Duodenal mucosa (tissue), 2 donors: ENCODE measurements at regions not wholly inside any gene's neighbourhood (a gene's known extent, or its start where the extent isn't known, plus 50 kb on each side); places are given as distances from the start of the nearest gene placed in this dataset.

Experiments
- H3K27ac ChIP-seq: one replicate; pipeline ENCODE4 v1.7.0; 2013; ENCODE audit warnings: low read depth, low read length
- H3K27me3 ChIP-seq, 2 donors: one replicate each; pipeline ENCODE4 v1.7.0; 2013; ENCODE audit warnings: low read length in 2 of 2, control low read depth in 1 of 2; ENCODE audit not compliant: insufficient read depth in 2 of 2, control insufficient read depth in 1 of 2
- H3K36me3 ChIP-seq, 2 donors: one replicate each; pipeline ENCODE4 v1.7.0; 2013; ENCODE audit warnings: low read length in 2 of 2, control low read depth in 1 of 2; ENCODE audit not compliant: insufficient read depth in 2 of 2, control insufficient read depth in 1 of 2
- H3K4me1 ChIP-seq, 2 donors: one replicate each; pipeline ENCODE4 v1.7.0; 2013; ENCODE audit warnings: low read length in 2 of 2, control low read depth in 1 of 2; ENCODE audit not compliant: insufficient read depth in 2 of 2, control insufficient read depth in 1 of 2
- H3K4me3 ChIP-seq, 2 donors: one replicate each; pipeline ENCODE4 v1.7.0; 2013; ENCODE audit warnings: low read length in 2 of 2, low read depth in 1 of 2
- H3K9ac ChIP-seq, 2 donors: one replicate each; pipeline ENCODE4 v1.7.0; 2013; ENCODE audit warnings: low read length in 2 of 2, low read depth in 1 of 2
- H3K9me3 ChIP-seq, 2 donors: one replicate each; pipeline ENCODE4 v1.7.0; 2013; ENCODE audit warnings: low read length in 2 of 2, control low read depth in 1 of 2; ENCODE audit not compliant: control insufficient read depth in 1 of 2

DNA sequence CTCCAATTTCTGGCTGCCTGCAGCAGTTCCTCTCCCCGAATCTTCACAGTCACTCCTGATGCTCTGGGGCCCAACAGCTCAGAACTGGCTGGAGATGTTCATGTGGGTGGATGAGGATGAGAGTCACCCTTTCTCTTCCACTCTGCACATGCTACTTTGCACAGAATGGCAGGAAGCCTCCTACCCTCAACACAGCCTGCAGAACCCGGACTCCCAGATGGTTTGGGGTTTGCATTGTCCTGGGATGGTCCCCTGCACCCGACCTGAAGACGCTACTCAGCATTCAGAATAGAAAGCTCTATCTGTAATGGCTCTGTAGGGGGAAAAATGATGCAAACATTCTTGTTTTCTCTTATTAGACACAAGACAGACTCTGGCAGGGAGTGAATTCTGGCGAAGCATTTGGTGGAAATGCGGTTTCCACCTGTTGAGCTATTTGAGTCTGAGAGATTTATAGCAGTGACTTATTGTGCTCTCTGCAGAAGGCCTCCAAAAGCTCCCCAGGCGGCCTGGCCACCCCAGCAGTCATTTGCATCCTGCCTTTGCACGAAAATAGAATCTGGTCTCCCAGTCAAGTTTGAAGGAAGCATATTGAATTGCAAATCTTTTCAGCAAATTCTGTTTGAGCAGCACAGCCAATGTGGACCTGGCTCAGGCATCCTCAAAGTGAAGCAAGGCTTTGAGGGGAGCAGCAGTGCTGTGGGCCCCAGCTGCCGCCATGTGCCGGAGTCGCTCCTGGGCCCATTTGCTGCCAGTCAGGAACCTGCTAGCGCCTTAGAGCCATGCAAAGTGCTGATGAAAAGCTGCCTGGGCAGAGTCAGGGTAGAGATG is 309.3 kb downstream of the TCERG1L start:
- Histone ChIP-seq H3K9me3 (no peaks in the 10 kb centered on the region), H3K4me1 (no peaks in the 10 kb centered on the region), H3K27me3 (no peaks in the 10 kb centered on the region), H3K4me3 (no peak overlapping the region), H3K9ac (no peak overlapping the region), H3K27ac (no peak overlapping the region), H3K36me3 (no peaks in the 10 kb centered on the region)

DNA sequence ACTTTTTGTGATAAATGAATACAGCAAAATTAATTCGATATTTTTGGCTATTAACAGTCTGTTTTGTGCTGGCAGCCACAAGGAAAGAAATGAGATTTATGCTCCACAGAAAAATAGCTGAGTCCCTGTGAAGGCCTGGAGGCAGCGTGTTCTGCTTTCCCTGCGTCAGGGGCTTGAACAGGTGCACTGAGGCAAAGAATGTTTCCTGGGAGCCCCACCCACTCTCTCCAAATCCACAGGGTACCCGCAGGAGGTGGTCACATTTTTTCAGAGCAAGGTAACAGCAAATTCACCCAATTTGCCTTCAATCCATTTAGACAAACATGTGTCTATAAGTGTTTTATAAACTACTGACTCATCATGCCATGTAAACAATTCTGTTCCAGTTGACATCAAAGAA is 308.1 kb downstream of the TCERG1L start:
- Histone ChIP-seq H3K4me3 (no peak overlapping the region), H3K27me3 (no peaks in the 10 kb centered on the region), H3K27ac (no peak overlapping the region), H3K9ac (no peak overlapping the region), H3K36me3 (no peaks in the 10 kb centered on the region), H3K4me1 (no peaks in the 10 kb centered on the region), H3K9me3 (no peaks in the 10 kb centered on the region)

DNA sequence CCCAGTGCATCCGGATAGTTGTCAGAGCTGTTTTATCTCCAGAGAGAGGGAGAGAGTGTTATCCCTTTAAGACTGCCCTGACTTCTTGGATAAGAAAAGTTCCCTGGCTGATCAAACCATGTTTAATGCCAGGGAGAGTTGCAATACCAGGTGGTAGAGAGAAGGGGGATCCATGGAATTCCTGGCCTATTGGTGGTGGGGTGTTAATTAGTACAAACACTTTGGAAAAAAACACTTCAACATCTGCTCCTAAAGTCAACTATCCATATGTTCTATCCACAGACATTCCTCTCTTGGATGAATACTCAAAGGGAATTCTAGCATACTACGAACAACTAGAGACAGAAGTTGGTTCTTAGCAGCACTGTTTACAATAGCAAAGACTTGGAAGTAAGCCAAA is 307.2 kb downstream of the TCERG1L start:
- no peaks in the 10 kb centered on the region for H3K27me3 ChIP-seq
- H3K9me3 ChIP-seq: no peaks in the 10 kb centered on the region
- H3K9ac ChIP-seq: no peak overlapping the region
- H3K36me3 ChIP-seq: no peaks in the 10 kb centered on the region
- no peaks in the 10 kb centered on the region for H3K4me1 ChIP-seq
- no peak overlapping the region for H3K27ac ChIP-seq
- no peak overlapping the region for H3K4me3 ChIP-seq

DNA sequence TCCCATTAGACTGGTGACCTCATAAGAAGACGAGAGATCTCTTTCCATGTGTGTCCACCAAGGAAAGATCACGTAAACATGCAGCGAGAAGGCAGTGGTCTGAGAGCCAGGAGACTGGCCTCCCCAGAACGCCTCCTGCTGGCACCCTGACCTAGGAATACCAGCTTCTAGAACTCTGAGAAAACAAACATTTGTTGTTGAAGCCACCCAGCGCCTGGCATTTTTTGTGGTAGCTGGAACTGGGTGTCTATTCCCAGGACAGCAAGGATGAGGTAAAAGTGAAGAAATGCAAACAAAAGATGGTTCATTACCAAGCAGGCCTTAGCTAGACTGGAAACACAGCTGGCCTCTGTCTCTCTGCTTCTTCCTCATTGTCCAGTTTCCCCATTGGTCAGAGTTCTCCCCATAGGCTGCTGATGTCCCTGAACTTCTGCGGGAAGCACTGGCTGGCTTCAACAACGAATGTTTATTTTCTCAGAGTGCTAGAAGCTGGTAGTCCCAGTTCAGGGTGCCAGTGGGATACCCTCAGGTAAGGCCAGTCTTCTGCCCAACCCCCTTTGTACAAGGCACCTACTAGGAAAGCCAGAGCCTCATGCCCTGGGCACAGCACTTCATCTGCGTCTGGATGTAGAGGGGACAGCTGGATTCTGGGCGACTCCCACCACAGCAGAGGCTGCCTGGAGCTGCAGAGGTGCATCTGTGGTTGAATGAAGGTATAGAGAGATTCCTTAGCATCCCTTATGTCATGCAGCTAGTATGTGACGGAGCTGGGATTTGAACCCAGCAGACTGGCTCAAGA is 304.9 kb downstream of the TCERG1L start:
- Histone ChIP-seq H3K27ac (no peak overlapping the region), H3K9ac (no peak overlapping the region), H3K9me3 (no peaks in the 10 kb centered on the region), H3K27me3 (no peaks in the 10 kb centered on the region), H3K36me3 (no peaks in the 10 kb centered on the region), H3K4me1 (no peaks in the 10 kb centered on the region), H3K4me3 (no peak overlapping the region)

DNA sequence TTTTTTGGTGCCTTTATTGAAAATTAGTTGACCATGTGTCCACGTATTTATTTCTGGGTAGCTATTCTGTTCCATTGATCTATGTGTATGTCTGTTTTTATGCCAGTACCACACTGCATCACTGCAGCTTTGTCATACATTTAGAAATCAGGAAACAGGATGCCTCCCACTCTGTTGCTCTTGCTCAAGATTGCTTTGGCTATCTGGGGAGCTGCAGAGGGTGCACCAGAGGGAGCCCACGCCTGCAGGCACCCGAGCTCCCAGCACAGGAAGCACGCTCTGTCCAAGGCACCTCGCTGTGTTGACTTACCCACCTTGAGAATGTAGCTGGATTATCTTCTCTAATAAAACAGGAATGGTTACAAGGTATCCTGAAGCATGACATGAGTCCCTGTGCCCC is 301.7 kb downstream of the TCERG1L start:
- no peaks in the 10 kb centered on the region for H3K36me3 ChIP-seq
- no peaks in the 10 kb centered on the region for H3K9me3 ChIP-seq
- no peak overlapping the region for H3K4me3 ChIP-seq
- no peaks in the 10 kb centered on the region for H3K4me1 ChIP-seq
- H3K27me3 ChIP-seq: no peaks in the 10 kb centered on the region
- H3K9ac ChIP-seq: no peak overlapping the region
- H3K27ac ChIP-seq: no peak overlapping the region

DNA sequence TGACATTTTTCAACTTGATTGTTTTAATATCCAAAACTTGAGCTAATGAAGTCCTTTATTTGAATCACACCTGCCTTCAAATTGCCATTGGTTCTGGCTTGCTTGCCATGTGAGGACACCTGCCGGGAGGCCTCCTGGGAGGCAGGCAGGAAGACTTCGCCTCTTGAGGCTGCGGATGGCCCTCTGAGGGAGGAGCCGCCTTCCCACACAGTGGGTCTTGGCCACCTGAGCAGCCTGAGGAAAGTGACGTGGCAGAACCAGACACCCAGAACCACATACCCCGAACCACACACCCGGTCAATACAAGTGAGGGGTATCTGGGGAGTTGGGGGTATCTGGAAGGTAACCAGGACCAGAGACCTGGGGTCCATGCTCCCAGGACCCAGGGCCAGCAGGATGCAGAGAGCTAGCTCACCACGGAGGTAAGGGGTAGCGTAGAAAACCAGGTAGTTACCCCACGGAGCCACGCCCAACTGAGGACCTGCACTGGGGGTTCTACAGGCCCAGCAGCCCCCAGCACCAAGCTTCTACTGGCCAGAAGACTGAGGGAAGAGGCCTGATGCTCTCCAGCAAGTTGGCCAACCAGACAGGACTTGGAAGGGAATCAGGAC is 300.5 kb downstream of the TCERG1L start:
- H3K4me3 ChIP-seq: no peak overlapping the region
- no peaks in the 10 kb centered on the region for H3K9me3 ChIP-seq
- H3K9ac ChIP-seq: no peak overlapping the region
- no peaks in the 10 kb centered on the region for H3K27me3 ChIP-seq
- H3K27ac ChIP-seq: no peak overlapping the region
- H3K4me1 ChIP-seq: no peaks in the 10 kb centered on the region
- H3K36me3 ChIP-seq: no peaks in the 10 kb centered on the region

DNA sequence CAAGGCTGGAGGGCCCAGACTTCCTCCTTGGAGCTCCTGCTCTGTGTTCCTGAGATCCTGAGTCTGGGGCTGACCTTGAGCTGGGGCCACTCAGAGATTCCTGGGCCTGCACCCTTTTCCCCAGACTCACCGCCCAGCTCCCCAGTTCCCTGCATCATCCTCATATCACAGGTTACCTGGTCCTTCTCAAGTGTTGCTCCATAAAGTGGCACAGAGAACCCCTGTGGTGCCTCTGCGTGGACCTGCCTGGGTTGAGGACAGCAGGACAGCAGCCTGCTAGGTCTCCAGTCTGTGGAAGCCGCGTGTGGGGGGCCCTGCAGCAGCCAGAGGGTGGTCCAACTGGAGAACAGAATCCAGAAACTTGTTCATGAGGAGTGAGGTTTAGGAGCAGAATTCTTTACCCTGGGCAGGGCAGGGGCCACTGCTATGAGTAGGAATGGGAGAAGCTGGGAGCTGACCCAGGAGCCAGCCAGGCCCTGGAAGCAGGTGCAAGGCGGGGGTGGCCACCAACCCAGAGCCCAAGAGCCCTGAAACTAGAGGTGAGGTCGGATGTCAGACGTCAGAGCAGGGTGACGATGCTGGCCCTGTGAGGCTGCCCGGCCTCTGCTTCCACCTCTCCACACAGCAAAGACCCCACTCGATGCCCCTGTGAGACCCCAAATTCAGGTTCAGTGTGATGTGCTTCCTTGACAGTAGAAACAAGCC is 299.4 kb downstream of the TCERG1L start:
- Histone ChIP-seq H3K9me3 (no peaks in the 10 kb centered on the region), H3K4me1 (no peaks in the 10 kb centered on the region), H3K27ac (no peak overlapping the region), H3K27me3 (no peaks in the 10 kb centered on the region), H3K9ac (no peak overlapping the region), H3K4me3 (no peak overlapping the region), H3K36me3 (no peaks in the 10 kb centered on the region)

DNA sequence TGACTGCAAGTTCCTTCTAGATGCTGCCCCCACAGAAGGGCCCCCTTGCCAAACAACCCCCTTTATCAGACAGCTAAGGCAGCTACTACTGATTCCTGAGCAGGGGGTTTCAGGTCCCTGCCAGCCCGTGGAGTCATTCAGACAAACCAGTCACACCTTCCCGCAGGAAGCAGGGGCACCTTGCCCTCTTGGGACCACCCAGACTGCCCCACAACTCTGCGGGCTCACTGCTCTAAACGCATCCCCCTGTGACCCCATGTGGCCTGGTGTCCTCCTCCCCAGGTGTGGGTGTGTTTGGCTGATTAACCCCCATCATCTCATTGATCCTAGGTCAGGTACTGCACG is 298.9 kb downstream of the TCERG1L start:
- no peak overlapping the region for H3K4me3 ChIP-seq
- no peaks in the 10 kb centered on the region for H3K4me1 ChIP-seq
- no peaks in the 10 kb centered on the region for H3K36me3 ChIP-seq
- H3K9me3 ChIP-seq: no peaks in the 10 kb centered on the region
- H3K9ac ChIP-seq: no peak overlapping the region
- no peak overlapping the region for H3K27ac ChIP-seq
- H3K27me3 ChIP-seq: no peaks in the 10 kb centered on the region

DNA sequence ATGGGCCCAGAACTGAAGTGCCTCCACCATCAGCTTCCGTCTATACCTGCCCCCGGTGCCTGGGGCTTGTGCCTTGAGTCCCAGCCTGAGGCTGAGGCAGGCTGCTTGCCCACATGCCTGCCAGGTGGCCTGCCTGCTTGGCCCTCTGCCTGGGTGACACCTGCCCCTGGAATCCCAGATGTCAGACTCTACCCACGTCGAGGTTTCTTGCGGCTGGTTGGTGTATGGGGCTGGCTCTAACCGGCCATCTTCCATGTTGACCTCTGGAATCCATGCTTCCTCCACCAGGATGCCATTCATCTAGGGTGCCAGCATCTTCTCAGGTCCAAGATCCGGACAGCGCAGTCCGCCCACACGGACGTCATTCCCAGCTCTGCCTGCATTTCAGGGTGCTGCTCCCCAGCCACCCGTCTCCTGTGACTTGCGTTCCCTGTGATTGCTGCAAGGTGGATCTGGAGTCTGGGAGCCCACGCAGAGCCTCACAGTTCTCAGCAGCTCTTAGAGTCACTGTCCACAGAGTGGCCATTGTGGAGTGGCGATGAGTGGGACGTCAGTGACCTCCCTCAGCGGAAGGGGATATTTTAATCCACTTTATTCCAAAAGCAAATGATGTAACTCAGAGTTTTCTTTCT is 298.1 kb downstream of the TCERG1L start:
- no peaks in the 10 kb centered on the region for H3K4me1 ChIP-seq

More for the DNA sequence above, 298.1 kb downstream of the TCERG1L start:
- no peak overlapping the region for H3K27ac ChIP-seq
- no peak overlapping the region for H3K4me3 ChIP-seq
- H3K9me3 ChIP-seq: no peaks in the 10 kb centered on the region
- no peaks in the 10 kb centered on the region for H3K27me3 ChIP-seq
- no peaks in the 10 kb centered on the region for H3K36me3 ChIP-seq
- no peak overlapping the region for H3K9ac ChIP-seq
